Lung microvascular endothelial cell (primary cell): ENCODE measurements at regions not wholly inside any gene's neighbourhood (a gene's known extent, or its start where the extent isn't known, plus 50 kb on each side); places are given as distances from the start of the nearest gene placed in this dataset.

Source experiments
- DNase-seq, 2 donors: peaks; one replicate each; pipeline versions ENCODE4 v3.0.0 to v3.0.0-alpha.2; 2010; ENCODE audit warnings: low read depth in 2 of 2

DNA sequence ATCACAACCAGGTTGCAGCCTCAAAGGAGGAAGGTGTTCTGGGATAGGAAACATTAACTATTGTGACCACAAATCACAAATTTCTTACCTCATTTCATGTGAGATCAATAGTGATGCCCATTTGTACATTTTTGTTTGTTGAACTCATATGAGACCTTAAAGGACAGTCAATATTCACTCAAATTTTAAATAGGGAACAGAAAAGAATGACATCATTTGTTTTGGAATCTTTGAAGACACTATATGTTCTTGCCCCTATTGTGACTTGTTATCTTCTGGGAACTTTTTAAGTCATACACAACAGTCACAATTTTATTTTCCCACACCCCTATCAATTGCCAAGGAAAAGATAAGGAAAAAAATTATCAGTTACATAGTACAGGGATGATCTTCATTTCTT lies 346.5 kb downstream of the ARAP2 start:
- DNase-seq: no peak

DNA sequence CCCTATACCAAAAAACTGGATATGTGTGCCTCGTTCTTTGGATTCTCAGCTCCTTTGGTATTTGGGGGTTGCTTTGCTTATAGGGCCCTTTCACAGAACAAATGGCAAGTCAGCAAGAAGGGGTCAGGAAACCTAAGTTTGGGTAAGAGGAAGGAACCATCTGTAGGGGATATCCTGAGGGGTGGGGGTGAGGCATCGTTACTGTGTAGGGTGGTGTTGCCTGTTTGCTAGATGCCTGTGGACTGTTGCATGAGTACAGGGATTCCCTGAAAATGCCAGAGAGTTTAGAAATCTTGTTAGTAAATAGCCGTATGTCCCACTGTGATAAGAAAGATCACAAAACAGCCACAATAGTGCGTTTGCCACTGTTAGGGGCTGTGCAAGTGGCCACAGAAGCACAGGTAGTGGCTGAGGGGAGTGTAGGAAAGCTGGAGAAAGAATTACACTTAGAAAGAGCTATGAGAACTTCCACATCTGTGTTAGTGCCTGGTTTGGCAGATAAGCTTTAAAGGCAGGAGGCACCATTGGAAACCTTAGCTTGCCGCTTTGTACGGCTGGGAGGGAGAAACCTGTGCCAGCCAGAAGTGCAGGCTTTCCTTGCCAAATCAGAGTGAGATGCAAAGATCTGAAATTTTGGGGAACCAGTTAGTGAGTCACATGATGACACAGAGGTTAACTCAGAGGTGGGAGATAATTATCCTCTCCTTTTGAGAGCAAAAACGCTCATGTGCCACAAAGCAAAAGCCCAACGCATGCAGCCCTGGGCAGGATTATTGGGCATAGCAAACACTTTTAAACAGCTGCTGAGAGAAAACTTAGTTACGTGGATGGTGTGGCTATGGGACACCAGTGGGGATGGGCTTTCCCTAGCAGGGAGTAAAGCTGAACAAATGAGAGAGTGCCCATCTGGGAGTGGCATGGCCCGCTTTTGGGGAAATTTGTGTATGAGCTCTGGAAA lies 343.7 kb downstream of the ARAP2 start:
- no peak for DNase-seq

DNA sequence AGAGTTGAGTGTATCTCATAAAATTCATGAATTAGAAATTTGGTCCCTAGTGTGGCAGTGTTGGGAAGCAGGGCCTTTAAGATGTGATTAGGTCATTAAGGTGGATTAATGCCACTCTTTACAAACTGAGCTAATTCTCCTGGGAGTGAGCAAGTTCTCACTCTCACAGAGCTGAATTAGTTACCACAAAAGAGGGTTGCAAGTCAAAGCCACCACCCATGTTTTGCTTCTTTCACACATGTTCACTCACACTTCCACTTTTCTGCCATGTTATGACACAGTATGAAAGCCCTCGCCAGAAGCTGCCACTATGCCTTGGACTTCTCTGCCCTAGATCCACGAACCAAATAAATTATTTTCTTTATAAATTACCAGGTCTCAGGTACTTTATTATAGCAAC lies 332.1 kb downstream of the ARAP2 start:
- DNase-seq: no peak

DNA sequence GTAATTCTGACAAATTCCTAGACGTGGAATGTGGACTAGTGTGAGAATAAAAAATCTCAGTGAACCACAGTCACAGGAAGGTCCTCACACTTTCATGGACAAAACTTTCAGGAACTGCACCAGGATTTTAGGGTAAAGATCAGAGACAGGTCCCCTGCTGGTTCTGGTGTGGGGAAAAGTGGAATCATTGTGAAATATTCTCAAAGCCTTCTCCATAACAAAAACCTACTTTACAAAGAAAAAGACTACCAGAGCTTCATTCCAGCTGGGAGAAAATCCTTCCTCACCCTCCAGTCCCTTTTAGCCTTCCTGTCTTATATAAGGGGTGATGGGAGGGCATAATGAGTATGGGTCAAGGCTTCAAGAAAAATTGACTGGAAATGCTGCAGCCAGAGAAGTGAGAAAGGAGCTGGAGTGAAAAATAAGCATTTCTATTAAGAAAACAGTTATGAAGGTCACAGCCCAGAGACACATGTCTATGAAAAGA lies 325.8 kb downstream of the ARAP2 start:
- no peak for DNase-seq

DNA sequence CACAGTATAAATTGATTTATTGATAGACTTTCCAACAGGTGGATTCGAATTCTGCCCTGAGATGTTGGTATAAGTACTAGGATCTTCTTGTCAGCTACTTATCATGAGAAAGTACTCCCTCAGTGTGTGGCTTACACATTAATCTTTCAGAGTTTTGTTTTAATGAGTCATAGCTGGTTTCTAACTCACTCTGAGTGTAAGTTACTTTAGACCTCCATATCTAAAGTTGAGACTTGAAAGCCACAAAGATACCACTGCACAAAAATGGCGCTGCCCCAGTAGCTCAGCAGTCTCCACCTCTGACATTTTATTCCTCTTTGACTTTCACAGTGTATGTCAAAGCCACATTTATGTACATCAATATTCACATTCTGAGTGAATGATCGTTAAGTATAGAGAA lies 318.5 kb downstream of the ARAP2 start:
- DNase-seq: no peak

DNA sequence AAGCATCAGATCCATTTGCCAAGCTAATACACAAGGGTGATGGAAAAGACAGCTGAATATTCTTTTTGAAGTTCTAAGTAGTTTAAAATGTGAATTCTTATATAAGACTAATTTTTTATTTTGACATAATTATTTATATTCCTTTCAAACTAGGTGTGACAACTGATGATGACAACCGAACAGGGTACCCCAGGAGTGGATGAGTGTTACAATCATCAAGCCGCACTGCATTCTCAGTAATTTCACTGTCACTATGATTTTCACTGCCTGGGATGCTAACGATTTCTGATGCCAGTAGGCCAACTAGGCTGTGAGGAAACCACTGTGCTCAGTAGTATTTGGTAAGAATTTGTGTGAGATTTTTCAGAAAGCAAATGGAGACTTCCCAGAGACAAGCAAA lies 317.5 kb downstream of the ARAP2 start:
- DNase-seq: no peak

DNA sequence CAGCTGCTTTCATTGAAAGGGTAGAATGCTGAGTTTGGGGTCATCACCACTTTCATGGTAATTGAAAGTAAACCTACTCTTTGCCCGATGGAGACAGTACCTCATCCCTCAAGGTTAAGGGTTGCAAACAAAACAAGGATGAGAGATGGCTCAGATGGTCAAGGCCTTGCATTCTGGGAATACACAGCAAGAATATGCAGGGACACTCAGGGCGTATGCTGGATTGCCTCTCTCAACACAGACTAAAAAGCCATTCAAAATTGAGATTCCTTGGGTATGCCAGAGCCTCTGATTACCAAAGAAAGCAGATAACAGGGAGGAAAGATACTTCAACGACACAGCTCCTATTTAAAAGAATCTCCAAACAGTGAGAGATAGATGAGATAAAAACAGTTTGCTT lies 310.4 kb downstream of the ARAP2 start:
- DNase-seq: no peak

DNA sequence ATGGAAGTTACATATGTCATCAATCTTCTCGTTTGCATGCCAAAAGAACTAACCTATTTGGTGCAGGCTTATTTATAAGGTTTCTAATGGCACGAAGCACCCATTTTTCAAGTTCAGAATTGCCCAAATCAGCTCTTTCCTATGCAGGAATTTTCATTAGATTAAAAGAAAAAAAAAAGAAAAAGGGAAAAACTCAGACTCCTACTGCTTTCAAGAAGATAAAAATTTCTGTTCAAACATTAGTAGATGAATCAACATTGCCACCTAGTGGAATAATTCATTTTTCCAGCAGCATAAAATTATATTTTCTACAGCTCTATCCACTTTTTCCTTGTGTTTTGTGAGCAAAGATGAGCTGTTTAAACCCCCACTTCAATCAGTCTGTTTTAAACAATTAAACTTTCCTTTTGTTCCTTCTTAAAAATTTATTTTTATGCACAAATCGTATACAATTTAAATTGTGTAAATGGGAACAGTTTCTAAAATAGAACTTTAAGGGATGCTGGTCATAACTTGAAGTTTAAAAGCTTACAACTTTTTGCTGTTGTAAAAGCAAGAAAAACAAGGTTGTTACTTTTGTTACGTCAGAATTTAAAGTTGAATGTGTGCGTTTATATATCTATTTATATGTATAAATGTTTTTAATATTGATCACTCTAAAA lies 309.9 kb downstream of the ARAP2 start:
- peak; percentile 11 to 17 for DNase-seq

DNA sequence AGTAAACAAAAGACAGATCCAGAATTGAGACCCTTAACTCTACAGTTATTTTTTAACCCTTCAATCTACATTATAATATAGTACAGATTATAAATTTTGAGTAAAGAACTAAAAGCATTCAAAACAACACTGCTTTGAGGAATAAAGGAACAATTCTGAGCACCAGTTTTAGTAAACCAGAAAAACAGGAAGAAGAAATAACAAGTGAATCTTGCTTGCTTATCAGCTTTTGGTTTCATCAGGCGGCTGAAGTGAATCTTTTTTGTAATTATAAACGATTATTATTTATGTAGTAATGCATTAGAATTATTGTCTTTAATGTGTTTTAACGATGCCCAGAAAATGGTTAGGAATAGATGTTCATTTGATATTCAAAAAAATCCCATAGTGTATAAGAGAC lies 305.4 kb downstream of the ARAP2 start:
- DNase-seq: no peak

DNA sequence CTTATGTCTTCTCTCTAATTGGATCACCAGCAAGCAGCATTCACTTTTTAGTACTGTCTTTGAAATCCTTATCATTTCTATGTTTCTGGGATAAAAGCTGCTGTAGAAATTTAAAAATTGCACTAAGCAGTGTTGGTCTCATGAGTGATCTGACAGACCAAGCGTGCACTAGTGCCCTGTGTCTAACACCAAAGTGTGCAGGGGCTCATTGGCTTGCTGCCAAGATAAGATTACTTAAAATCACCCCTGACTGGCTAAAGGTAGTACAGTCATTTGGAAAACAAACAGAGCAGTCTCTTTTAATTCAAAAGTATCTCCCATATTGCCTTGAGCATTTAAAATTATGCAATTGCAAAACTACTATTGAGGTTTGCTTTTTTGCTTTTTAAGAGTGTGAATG lies 304.6 kb downstream of the ARAP2 start:
- DNase-seq: no peak

DNA sequence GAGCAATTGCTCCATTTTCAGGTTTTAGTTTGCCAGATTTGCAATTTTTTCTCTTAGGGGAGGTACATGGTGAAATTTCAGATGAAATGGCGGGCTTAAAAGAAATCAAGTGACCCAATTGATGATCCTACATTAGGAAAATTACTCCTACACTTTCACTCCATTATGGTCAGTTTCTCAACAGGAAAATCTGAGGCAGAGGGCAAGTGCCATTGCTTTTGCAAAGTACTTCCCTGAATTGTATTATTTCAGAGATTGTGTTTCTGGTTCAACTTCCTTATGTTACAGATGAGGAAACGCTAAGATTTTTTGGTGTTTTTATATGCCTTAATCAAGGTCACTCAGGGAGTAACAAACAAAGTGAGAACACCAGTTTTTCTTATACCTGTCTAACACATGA lies 302.2 kb downstream of the ARAP2 start:
- DNase-seq: no peak

DNA sequence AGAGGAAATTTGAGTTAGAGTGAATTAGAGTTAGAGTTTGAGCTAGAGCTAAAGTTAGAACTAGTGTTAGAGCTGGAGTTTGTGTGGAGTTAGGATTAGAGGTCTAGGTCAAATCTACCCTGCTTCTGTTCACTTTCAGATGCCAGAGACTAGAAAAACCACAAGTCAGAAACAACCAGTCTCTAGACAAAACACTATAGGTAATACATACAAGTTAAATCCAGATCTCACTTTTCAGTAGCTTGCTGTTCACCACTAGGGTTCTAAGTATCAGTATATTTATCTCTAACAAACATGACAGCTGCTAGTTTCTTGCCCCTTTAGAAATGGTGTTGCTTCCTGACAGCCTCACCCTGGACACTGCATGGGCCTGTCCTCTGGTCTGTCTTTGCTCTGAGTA lies 300.7 kb downstream of the ARAP2 start:
- DNase-seq: no peak

DNA sequence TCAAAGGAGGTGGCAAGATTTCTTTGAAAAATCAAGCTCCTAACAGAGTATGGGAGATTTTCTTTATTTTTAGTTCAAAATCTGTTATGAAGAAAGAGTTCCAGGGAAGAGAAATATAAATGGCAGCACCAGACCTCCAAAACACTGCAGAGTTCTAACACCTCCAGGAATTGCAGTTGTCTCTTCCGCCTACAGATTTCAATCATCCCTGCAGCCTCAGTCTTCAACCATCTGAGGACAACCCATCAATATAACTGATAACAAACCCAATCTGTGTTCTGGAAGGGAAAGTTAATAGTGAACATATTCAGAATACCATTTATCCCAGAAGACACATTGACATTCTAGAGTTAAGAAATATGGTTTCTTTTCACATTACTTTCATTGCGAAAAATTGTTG lies 296.1 kb downstream of the ARAP2 start:
- DNase-seq: no peak

DNA sequence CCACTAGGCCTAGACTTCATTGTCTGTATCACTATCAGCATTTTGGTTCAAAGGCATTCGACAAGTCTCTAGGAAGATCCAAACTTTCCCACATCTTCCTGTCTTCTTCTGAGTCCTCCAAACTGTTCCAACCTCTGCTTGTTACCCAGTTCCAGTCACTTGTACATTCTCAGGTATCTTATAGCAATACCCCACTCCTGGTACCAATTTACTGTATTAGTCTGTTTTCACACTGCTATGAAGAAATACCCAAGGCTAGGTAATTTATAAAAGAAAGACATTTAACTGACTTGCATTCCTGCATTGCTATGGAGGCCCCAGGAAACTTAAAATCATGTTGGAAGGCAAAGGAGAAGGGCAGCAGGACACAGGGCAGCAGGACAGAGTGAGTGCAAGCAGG lies 293.9 kb downstream of the ARAP2 start:
- no peak for DNase-seq

DNA sequence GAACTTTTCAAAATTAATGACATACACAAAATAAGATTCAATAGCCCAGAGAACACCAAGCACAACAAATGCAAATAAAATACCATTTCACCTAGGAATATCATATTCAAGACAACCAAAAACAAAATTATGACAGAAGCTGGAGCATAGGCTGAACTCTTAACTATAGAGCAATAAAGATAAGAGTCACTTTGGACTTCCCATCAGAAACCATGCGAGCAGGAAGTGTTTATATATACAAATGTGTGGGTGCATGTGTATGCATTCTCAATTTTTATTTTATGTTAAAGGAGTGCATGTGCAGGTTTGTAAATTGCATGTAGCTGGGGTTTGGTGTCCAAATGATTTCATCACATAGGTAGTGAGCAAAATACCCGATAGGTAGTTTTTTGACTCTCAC lies 291.6 kb downstream of the ARAP2 start:
- no peak for DNase-seq

DNA sequence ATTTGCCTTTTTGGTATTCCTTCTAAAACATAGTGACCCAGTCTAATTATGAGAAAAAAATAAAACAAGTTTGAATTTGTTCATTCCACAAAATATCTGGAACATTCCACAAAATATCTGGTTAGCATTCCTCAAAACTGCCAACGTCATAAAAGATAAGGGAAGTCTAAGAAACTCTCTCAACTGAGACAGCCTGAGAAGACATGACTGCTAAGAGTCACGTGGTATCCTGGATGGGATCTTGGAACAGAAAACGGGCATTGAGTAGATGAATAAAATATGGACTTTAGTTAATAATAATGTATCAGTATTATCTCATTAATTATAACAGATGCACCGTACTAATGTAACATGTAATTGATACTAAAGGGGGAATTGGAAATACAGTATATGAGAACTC lies 280.9 kb downstream of the ARAP2 start:
- DNase-seq: no peak

DNA sequence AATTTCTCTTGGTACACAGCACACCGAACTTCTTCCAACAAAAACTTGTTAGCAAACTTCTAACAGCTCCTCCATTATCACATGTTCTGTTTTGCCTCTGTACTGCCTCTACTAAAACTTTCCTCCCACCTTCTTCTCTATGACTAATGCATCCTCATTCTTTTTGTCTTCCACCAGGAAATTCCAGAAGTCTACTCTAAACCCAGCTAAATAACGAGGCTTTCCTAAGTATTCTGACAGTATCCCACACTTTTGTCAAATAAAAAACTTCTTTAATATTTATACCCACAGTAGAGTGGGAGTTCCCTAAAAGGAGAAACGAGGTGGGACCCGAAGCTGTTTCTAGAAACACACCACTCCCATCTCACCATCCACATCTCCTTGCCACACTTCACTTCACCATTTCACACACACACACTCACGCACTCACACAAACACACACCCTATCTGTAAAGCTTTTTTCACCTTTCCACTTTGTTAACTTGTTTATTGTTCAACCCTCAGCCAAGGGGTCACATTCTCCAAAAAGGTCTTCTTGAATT lies 280.3 kb downstream of the ARAP2 start:
- DNase-seq: no peak

DNA sequence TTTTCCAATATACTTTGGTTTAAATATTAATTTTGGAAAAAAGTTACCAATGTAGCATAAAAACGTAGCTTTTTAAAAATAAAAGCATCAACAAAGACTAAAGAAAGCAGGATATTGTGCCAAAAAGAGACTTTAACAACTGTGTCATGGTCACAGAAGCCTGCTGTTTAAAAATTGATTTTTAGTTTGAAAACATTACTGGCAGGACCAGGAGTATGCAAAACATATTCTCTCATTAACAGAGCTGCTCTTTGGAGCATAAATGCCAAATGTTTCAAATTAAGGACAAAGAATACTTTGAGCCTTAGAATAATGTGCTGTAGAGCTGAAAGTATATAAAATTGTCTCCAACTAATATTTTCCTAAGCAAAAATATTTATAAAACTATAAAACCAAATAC lies 279.0 kb downstream of the ARAP2 start:
- no peak for DNase-seq

DNA sequence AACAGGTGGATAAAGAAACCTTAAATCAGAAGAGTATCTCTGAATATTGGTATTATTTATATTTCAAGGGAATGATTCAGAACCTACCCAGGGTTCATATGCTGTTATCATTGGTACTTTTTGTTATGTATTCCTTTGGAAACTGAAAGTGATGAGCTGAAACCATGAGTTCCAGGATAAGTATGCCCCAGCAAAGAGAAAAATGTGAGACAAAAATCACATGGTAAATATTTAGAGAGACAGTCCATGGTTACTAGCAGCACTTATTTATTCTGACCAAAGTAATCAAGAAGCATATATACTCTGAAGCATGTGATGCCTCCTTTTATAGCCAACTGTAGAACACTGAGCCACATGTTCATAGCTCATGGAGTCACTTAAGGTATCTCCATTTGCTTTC lies 277.7 kb downstream of the ARAP2 start:
- no peak for DNase-seq

DNA sequence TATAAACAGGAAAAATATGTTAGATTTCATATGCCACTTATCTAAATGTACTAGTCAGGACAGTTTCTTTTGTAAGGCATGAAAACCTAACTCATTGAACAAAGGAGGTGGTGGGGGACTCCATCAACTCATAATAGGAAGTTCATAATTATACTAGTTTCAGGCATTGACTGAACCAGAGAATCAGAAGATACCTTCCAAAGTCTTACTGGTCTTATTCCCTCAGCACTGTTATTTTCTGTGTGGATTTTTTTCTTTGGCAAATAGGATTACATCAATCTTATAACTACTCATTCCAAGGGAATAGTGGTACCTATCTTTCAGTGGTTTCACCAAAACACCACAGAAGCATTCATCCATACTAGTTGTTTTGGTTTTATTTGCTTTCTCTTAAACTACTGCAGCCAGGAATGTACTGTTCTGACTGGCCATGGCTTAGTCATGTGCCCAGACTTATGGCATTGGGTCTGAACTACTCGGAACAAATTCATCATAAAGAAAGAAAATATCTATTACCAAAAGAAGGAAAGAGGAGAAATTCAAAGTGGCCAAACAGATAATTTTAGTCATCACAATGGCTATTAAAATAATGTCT lies 273.9 kb downstream of the ARAP2 start:
- no peak for DNase-seq

DNA sequence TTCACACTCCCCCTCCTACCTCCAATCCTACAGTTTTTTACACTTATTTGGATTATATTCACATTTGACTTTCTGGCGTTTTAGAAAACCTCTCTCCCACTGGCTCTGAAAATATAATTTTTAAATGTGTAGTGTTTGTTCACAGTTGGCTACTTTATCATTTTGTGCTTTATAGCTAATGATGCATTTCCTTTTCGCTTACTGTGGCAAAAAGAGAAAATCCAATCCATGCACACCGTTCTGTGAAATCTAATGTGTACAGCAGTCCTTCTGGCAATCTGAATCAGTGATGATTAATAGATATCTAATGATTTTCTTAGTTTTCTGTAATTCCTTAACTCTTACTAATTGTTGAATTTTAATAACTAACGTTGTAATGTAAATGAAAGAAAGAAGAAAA lies 271.5 kb downstream of the ARAP2 start:
- no peak for DNase-seq

DNA sequence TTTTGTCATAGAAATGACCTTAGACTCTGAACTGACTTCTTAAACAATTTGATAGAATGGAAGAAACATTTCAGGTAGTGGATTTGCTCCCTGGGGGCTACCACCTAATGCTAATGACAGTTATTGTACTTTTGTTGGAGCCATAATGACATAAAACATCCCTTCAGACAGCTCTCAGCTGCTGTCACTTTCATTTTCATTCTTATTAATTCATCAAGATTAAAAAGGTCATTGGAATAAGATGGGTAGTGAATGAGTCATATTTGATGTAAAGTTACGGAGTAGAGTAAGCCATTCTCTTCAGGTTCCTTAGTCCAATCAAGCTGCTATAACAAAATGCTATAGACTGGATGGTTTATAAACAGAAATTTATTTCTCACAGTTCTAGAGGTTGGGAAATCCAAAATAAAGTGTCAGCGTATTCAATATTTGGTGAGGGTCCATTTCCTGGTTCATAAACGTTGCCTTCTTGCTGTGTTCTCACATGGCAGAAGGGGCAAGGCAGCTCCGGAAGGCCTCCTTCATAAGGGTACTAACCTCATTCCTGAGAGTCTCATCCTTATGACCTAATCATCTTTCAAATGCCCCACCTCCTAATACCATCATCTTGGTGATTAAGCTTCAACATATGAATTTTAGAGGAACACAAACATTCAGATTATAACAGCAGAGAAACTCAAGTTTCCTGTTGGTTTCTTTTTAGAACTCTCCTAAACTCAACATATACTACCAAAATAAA lies 268.5 kb downstream of the ARAP2 start:
- DNase-seq: no peak
